Activated naive CD8-positive, alpha-beta T cell treated with anti-CD3 and anti-CD28 coated beads, Interleukin-2, amount 50 U/mL, for 24 hours (primary cell): ENCODE measurements at regions not wholly inside any gene's neighbourhood (a gene's known extent, or its start where the extent isn't known, plus 50 kb on each side); places are given as distances from the start of the nearest gene placed in this dataset.

Source experiments
- ATAC-seq: fragments of 150-1000 bp; cut with Tn5 transposase; one replicate; pipeline ENCODE4 v1.10.0; 2021
- DNase-seq: peaks from one replicate; pipeline ENCODE4 v3.0.0; 2021
- H3K27ac Mint-ChIP-seq: one replicate; pipeline ENCODE4 v1.8.0; 2021; ENCODE audit warnings: mild to moderate bottlenecking, mixed read lengths
- H3K27me3 Mint-ChIP-seq: one replicate; pipeline ENCODE4 v1.8.0; 2021; ENCODE audit warnings: mixed read lengths
- H3K36me3 Mint-ChIP-seq: one replicate; pipeline ENCODE4 v1.8.0; 2021; ENCODE audit warnings: low read depth, mixed read lengths
- H3K4me1 Mint-ChIP-seq: one replicate; pipeline ENCODE4 v1.8.0; 2021; ENCODE audit warnings: mixed read lengths
- H3K4me3 Mint-ChIP-seq: one replicate; pipeline ENCODE4 v1.8.0; 2021; ENCODE audit warnings: mild to moderate bottlenecking, moderate library complexity, mixed read lengths
- H3K9me3 Mint-ChIP-seq: one replicate; pipeline ENCODE4 v1.8.0; 2021; ENCODE audit warnings: mixed read lengths

- ATAC-seq: no peak
- no peak for DNase-seq
- no peaks in the 10 kb centered on the region for H3K27me3 Mint-ChIP-seq
- no peaks in the 10 kb centered on the region for H3K4me1 Mint-ChIP-seq
- peaks cover 8% of the 10 kb centered on the region for H3K9me3 Mint-ChIP-seq
- no peak overlapping the region for H3K27ac Mint-ChIP-seq
- no peak overlapping the region for H3K4me3 Mint-ChIP-seq
- no peaks in the 10 kb centered on the region for H3K36me3 Mint-ChIP-seq
Measured at GRCh38 chr6:74807674-74808073, 398.2 kb downstream of the COL12A1 start.

DNA sequence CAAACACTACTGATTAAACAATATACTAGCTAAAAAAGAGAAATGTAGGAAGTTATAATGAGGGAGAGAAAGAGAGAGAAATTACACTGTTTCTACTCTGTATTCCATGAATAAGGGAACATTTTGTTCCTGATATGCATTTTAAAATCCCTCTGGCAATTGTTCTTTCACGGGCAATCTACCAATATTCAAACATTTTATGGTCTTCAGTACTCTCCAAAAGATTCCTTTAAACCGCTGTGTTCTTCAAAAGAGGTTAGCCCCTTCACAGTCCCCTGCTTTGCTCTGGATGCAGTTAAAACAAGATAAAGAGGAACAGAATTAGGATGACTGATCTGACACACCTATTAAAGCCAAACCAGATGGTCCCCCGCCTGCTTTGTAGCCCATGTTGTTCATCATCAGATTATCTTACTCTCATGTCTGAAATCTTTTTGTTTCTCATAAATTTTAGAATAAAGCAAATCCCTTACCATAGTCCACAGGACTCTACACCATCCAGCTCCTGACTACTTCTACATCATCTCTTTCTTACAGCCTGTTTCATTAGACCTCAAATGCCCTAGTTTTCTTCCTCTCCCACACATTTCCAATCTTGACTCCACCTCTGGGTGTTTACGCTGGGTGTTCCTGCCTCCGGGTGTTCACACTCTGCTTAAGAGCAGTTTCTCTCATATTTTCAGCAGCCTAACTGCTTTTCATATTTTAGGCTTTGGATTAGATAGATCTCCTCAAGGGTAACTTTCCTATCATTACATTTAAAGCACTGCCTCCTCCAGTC, 399.7 kb downstream of the COL12A1 start:
- no peak overlapping the region for H3K27ac Mint-ChIP-seq
- DNase-seq: no peak
- H3K4me1 Mint-ChIP-seq: no peaks in the 10 kb centered on the region
- H3K4me3 Mint-ChIP-seq: no peak overlapping the region
- no peaks in the 10 kb centered on the region for H3K36me3 Mint-ChIP-seq
- peaks cover 8% of the 10 kb centered on the region for H3K9me3 Mint-ChIP-seq
- H3K27me3 Mint-ChIP-seq: no peaks in the 10 kb centered on the region
- ATAC-seq: no peak

DNA sequence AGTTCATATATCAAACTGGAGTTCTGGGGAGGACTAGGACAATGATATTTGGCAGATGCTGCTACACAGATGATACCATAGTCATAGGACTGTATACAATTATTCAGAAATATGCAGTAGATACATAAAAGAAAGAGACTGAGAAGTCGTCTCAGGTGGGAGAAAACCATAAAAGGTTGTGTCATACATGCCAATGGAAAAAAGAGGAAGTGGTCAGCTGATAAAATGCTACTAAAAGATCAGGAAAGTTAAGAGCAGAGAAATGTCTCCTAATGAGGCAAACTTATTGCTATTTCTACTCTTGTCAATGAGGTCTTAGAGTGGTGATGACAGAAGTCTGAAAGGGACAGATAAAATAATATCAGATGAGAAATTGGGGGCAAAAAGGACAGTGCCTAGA, 407.6 kb downstream of the COL12A1 start:
- no peak overlapping the region for H3K4me3 Mint-ChIP-seq
- no peaks in the 10 kb centered on the region for H3K4me1 Mint-ChIP-seq
- no peak for DNase-seq
- ATAC-seq: no peak
- H3K36me3 Mint-ChIP-seq: peaks cover 1% of the 10 kb centered on the region
- H3K27ac Mint-ChIP-seq: no peak overlapping the region
- peaks cover 18% of the 10 kb centered on the region for H3K9me3 Mint-ChIP-seq
- H3K27me3 Mint-ChIP-seq: no peaks in the 10 kb centered on the region

DNA sequence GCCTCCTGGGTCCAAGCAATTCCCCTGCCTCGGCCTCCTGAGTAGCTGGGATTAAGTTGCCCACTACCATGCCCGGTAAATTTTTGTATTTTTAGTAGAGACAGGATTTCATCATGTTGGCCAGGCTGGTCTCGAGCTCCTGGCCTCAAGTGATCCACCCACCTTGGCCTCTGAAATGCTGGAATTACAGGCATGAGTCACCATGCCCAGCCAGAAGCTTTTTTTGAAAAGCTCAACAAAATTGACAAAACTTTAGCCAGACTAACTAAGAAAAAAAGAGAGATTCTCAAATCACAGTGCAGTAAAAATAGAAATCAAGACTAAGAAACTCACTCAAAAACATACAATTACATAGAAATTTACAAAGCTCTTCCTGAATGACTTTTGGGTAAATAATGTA, 420.6 kb downstream of the COL12A1 start:
- ATAC-seq (no peak), DNase-seq (no peak)
- no peaks in the 10 kb centered on the region for H3K27me3 Mint-ChIP-seq
- H3K9me3 Mint-ChIP-seq: peaks cover 7% of the 10 kb centered on the region
- H3K36me3 Mint-ChIP-seq: no peaks in the 10 kb centered on the region
- no peak overlapping the region for H3K4me3 Mint-ChIP-seq
- H3K27ac Mint-ChIP-seq: no peak overlapping the region
- no peaks in the 10 kb centered on the region for H3K4me1 Mint-ChIP-seq

GRCh38 chr6:74782346-74782745, 423.5 kb downstream of the COL12A1 start:
- no peaks in the 10 kb centered on the region for H3K4me1 Mint-ChIP-seq
- peaks cover 1% of the 10 kb centered on the region for H3K9me3 Mint-ChIP-seq
- no peak overlapping the region for H3K27ac Mint-ChIP-seq
- no peak overlapping the region for H3K4me3 Mint-ChIP-seq
- no peaks in the 10 kb centered on the region for H3K36me3 Mint-ChIP-seq
- peaks cover 2% of the 10 kb centered on the region for H3K27me3 Mint-ChIP-seq
- DNase-seq (no peak), ATAC-seq (no peak)

- no peaks in the 10 kb centered on the region for H3K4me1 Mint-ChIP-seq
- no peak overlapping the region for H3K27ac Mint-ChIP-seq
- peaks cover 2% of the 10 kb centered on the region for H3K27me3 Mint-ChIP-seq
- ATAC-seq: no peak
- H3K9me3 Mint-ChIP-seq: no peaks in the 10 kb centered on the region
- H3K4me3 Mint-ChIP-seq: no peak overlapping the region
- no peaks in the 10 kb centered on the region for H3K36me3 Mint-ChIP-seq
- DNase-seq: no peak
Measured at GRCh38 chr6:74780831-74781230, 425.0 kb downstream of the COL12A1 start.

- H3K9me3 Mint-ChIP-seq: no peaks in the 10 kb centered on the region
- DNase-seq (no peak), ATAC-seq (no peak)
- H3K4me3 Mint-ChIP-seq: no peak overlapping the region
- no peaks in the 10 kb centered on the region for H3K36me3 Mint-ChIP-seq
- no peaks in the 10 kb centered on the region for H3K4me1 Mint-ChIP-seq
- H3K27ac Mint-ChIP-seq: no peak overlapping the region
- no peaks in the 10 kb centered on the region for H3K27me3 Mint-ChIP-seq
Measured at GRCh38 chr6:74768738-74769137, 437.1 kb downstream of the COL12A1 start.

GRCh38 chr6:74768120-74768519, 437.7 kb downstream of the COL12A1 start:
- no peak overlapping the region for H3K4me3 Mint-ChIP-seq
- no peaks in the 10 kb centered on the region for H3K36me3 Mint-ChIP-seq
- no peak overlapping the region for H3K27ac Mint-ChIP-seq
- no peak for DNase-seq
- no peak for ATAC-seq
- H3K27me3 Mint-ChIP-seq: no peaks in the 10 kb centered on the region
- H3K9me3 Mint-ChIP-seq: no peaks in the 10 kb centered on the region
- no peaks in the 10 kb centered on the region for H3K4me1 Mint-ChIP-seq

- Mint-ChIP-seq H3K4me1 (no peaks in the 10 kb centered on the region), H3K27ac (no peak overlapping the region), H3K36me3 (no peaks in the 10 kb centered on the region), H3K27me3 (no peaks in the 10 kb centered on the region), H3K4me3 (no peak overlapping the region), H3K9me3 (no peaks in the 10 kb centered on the region)
- no peak for ATAC-seq
- no peak for DNase-seq
Measured at GRCh38 chr6:74765486-74765885, 440.4 kb downstream of the COL12A1 start.

DNA sequence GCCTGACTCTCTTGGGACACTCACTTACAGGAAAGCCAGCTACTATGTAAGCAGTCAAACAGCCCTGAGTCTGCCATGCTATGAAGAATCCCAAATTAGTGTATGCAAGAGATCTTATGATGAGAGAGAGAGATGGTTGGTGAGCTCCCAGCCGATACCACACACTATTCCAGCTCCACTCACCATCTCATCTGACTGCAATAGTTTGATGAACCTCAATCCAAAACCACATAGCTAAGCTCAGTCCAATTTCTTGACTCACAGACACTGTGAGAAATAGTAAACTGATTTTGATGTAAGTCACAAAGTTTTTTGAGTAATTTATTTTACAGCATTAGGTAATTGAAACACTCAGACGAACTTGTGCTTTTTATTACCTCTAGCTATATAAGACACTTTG, 441.4 kb downstream of the COL12A1 start:
- Mint-ChIP-seq H3K4me3 (no peak overlapping the region), H3K4me1 (no peaks in the 10 kb centered on the region), H3K27ac (no peak overlapping the region), H3K27me3 (no peaks in the 10 kb centered on the region), H3K9me3 (no peaks in the 10 kb centered on the region), H3K36me3 (no peaks in the 10 kb centered on the region)
- DNase-seq: no peak
- no peak for ATAC-seq

GRCh38 chr6:74762841-74763240, 443.0 kb downstream of the COL12A1 start:
- ATAC-seq (no peak), DNase-seq (no peak)
- H3K27me3 Mint-ChIP-seq: no peaks in the 10 kb centered on the region
- H3K4me1 Mint-ChIP-seq: no peaks in the 10 kb centered on the region
- no peak overlapping the region for H3K27ac Mint-ChIP-seq
- H3K9me3 Mint-ChIP-seq: no peaks in the 10 kb centered on the region
- no peaks in the 10 kb centered on the region for H3K36me3 Mint-ChIP-seq
- no peak overlapping the region for H3K4me3 Mint-ChIP-seq

GRCh38 chr6:74757813-74758212, 448.0 kb downstream of the COL12A1 start:
- H3K36me3 Mint-ChIP-seq: no peaks in the 10 kb centered on the region
- no peak overlapping the region for H3K27ac Mint-ChIP-seq
- no peak overlapping the region for H3K4me3 Mint-ChIP-seq
- no peak for DNase-seq
- ATAC-seq: no peak
- no peaks in the 10 kb centered on the region for H3K9me3 Mint-ChIP-seq
- no peaks in the 10 kb centered on the region for H3K4me1 Mint-ChIP-seq
- H3K27me3 Mint-ChIP-seq: no peaks in the 10 kb centered on the region

GRCh38 chr6:74756923-74757322, 448.9 kb downstream of the COL12A1 start:
- ATAC-seq: no peak
- Mint-ChIP-seq H3K4me3 (no peak overlapping the region), H3K27me3 (no peaks in the 10 kb centered on the region), H3K9me3 (no peaks in the 10 kb centered on the region), H3K4me1 (no peaks in the 10 kb centered on the region), H3K36me3 (no peaks in the 10 kb centered on the region), H3K27ac (no peak overlapping the region)
- no peak for DNase-seq

DNA sequence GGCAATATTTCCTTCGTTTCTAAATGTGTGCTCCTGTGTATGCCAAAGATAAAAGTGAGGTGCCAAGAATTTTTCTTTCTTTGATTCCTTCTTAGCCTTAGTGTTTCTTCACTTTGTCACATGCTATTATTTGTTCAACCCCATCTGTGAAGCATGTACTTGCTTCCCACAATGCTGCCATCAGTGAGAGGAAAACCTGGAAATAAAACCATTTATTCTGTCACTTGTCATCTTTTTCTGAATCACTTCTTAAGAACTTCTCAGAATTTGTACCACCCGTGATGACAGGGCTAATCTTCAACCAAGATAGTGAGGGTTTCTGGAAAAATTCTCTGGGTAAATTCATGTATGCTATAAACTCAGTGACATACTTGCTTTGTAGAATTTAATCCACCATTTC, 450.1 kb downstream of the COL12A1 start:
- DNase-seq (no peak), ATAC-seq (no peak)
- Mint-ChIP-seq H3K4me3 (no peak overlapping the region), H3K27ac (no peak overlapping the region), H3K36me3 (no peaks in the 10 kb centered on the region), H3K27me3 (no peaks in the 10 kb centered on the region), H3K9me3 (no peaks in the 10 kb centered on the region), H3K4me1 (no peaks in the 10 kb centered on the region)

- H3K27ac Mint-ChIP-seq: no peak overlapping the region
- no peaks in the 10 kb centered on the region for H3K36me3 Mint-ChIP-seq
- no peaks in the 10 kb centered on the region for H3K4me1 Mint-ChIP-seq
- no peak overlapping the region for H3K4me3 Mint-ChIP-seq
- H3K27me3 Mint-ChIP-seq: no peaks in the 10 kb centered on the region
- ATAC-seq (no peak), DNase-seq (no peak)
- no peaks in the 10 kb centered on the region for H3K9me3 Mint-ChIP-seq
Measured at GRCh38 chr6:74755196-74755595, 450.7 kb downstream of the COL12A1 start.
